ENCODE measurements at regions not wholly inside any gene's neighbourhood (a gene's known extent, or its start where the extent isn't known, plus 50 kb on each side); places are given as distances from the start of the nearest gene placed in this dataset.

DNA sequence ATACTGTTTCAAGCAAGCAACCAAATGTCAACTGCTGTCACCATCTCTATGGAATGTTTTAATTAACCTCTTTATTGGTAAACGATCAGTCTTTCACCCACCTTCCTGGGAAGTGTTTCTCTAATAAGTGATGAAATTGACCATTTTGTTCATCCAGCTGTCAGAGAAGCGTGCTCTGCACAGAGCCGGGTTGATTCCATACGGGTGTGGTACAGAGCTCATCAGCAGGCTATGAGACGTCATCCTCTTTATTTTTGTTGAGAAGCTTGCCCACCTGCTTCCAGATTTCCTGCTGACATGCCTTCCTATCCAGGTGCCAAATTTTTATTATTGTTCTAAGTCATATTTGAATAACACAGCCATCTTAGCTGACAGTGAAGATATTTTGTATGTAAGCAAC is 482.5 kb downstream of the RWDD3 start:
- TF ChIP-seq, protein P1, sequence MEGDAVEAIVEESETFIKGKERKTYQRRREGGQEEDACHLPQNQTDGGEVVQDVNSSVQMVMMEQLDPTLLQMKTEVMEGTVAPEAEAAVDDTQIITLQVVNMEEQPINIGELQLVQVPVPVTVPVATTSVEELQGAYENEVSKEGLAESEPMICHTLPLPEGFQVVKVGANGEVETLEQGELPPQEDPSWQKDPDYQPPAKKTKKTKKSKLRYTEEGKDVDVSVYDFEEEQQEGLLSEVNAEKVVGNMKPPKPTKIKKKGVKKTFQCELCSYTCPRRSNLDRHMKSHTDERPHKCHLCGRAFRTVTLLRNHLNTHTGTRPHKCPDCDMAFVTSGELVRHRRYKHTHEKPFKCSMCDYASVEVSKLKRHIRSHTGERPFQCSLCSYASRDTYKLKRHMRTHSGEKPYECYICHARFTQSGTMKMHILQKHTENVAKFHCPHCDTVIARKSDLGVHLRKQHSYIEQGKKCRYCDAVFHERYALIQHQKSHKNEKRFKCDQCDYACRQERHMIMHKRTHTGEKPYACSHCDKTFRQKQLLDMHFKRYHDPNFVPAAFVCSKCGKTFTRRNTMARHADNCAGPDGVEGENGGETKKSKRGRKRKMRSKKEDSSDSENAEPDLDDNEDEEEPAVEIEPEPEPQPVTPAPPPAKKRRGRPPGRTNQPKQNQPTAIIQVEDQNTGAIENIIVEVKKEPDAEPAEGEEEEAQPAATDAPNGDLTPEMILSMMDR (IDR thresholded peaks at IDR 0.05): no peak
- no peak for TF ChIP-seq ZFX (IDR thresholded peaks at IDR 0.05; ENCODE audit: borderline replicate concordance)
